ENCODE measurements at regions not wholly inside any gene's neighbourhood (a gene's known extent, or its start where the extent isn't known, plus 50 kb on each side); places are given as distances from the start of the nearest gene placed in this dataset.

DNA sequence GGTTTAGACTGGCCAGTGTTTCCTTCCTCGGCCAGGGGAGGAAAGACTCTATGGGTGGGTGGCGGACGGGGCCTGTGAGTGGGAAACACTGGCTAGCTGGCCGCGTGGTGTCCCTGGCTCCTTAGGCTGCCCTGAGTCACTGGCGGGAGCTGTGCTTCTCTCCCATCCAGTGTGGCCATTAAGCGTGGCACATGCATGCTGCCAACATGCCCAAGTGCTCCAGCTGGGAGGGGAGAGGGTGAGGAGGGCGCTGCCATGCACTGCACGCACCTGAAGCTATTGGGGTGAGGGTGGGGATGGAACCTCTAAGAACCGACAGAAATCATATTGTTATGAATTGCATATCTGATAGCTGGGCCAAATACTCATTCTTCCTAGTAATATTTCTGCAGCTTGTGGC lies 270.8 kb downstream of the CALCRL start:
- no peak for DNase-seq (ENCODE audit: low spot score in 2 of 2)
- H3K4me3 ChIP-seq (ENCODE audit: low read depth, poor library complexity, severe bottlenecking): no peak overlapping the region
- intact Hi-C loops (cut with DNase I; ENCODE audit: low total_unique reads): no loop called here
- 93% methylated on average over 10 of the region's 10 CpGs for WGBS, 2 donors
- TF ChIP-seq, protein P1, sequence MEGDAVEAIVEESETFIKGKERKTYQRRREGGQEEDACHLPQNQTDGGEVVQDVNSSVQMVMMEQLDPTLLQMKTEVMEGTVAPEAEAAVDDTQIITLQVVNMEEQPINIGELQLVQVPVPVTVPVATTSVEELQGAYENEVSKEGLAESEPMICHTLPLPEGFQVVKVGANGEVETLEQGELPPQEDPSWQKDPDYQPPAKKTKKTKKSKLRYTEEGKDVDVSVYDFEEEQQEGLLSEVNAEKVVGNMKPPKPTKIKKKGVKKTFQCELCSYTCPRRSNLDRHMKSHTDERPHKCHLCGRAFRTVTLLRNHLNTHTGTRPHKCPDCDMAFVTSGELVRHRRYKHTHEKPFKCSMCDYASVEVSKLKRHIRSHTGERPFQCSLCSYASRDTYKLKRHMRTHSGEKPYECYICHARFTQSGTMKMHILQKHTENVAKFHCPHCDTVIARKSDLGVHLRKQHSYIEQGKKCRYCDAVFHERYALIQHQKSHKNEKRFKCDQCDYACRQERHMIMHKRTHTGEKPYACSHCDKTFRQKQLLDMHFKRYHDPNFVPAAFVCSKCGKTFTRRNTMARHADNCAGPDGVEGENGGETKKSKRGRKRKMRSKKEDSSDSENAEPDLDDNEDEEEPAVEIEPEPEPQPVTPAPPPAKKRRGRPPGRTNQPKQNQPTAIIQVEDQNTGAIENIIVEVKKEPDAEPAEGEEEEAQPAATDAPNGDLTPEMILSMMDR (IDR thresholded peaks at IDR 0.05): no peak
- no peak for TF ChIP-seq POLR2A (IDR thresholded peaks at IDR 0.05)

- 93 to 100% methylated on average over 1 of the region's 1 CpG for WGBS, 2 donors
- no peak for TF ChIP-seq POLR2A (IDR thresholded peaks at IDR 0.05)
- TF ChIP-seq, protein P1 (IDR thresholded peaks at IDR 0.05): no peak
- no peak overlapping the region for H3K4me3 ChIP-seq (ENCODE audit: low read depth, poor library complexity, severe bottlenecking)
- no peak for DNase-seq (ENCODE audit: low spot score in 2 of 2)
- intact Hi-C loops (cut with DNase I; ENCODE audit: low total_unique reads): no loop called here
Observed at GRCh38 chr2:187174582-187174981, 273.5 kb downstream of the CALCRL start.

DNA sequence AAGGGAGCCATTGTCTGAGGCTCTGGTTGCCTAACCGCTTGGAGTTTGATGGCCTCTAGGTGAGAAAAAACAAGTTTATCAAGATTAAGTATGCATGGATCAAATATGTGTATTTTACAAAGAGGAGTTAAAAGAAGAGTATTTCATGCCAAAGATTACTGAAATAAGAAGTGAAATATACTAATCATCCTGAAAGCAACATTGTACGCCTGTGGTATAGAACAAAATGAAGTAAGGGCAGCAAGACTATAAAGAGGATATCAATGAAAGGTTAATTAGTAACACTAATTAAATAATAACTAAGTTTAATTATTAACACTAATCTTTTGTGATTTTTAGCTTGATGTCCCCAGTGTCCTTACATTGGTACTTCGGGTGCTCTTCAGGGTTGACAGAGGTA lies 276.7 kb downstream of the CALCRL start:
- no peak for DNase-seq (ENCODE audit: low spot score in 2 of 2)
- TF ChIP-seq POLR2A (IDR thresholded peaks at IDR 0.05): no peak
- TF ChIP-seq, protein P1 (IDR thresholded peaks at IDR 0.05): no peak
- intact Hi-C loops (cut with DNase I; ENCODE audit: low total_unique reads): no loop called here
- WGBS, 2 donors: 53 to 56% methylated on average over 3 of the region's 3 CpGs
- no peak overlapping the region for H3K4me3 ChIP-seq (ENCODE audit: low read depth, poor library complexity, severe bottlenecking)

- no peak for DNase-seq (ENCODE audit: low spot score in 2 of 2)
- intact Hi-C loops (cut with DNase I; ENCODE audit: low total_unique reads): no loop called here
- TF ChIP-seq POLR2A (IDR thresholded peaks at IDR 0.05): no peak
- TF ChIP-seq, protein P1 (IDR thresholded peaks at IDR 0.05): no peak
- 56 to 73% methylated on average over 2 to 3 of the region's 3 CpGs for WGBS, 2 donors
- H3K4me3 ChIP-seq (ENCODE audit: low read depth, poor library complexity, severe bottlenecking): no peak overlapping the region
Observed at GRCh38 chr2:187169864-187170263, 278.2 kb downstream of the CALCRL start.

DNA sequence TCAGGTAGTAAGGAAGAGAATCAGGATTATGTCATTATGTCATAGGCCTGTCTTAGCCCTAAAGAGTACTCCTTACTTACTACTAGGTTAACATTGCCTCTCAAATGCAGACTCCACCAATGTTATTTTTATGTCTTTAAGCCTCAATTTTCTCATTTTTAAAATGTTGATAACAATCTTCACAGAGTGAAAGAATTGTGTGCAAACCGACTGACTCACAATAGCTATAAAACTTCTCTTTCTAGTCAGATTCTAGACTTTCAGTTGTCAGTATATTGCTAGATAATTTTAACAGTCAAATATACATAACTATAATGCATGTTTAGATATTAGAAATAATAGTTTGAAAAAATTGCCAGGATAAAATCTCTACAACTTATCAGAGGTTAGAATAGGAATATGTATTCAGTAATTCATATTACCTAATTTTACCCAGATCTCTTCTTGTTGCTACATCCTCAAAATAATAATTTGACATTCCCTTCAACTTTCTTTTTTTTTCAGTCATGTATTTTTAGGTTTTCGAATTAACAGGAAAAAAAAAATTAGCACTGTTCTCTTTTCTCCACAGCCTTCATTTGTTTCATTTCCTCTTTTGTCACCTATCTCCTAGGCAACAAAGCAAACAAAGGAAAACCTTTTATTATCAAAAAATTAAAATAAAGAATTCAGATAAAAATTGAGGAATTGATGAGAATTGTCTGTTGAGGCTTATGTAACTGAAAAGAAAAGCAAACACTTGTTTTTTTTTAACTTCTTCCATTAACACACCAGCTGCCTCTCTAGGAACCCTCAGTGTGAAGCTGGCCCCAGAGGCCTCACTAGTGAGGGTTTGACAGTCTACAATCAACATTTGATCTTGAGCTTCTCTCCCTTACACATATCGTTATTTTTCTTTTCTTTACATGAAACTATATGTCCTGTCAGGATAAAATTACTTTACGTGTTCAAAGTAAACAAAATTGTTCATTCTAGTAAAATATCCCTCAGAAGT lies 279.0 kb downstream of the CALCRL start:
- 32 to 37% methylated on average over 4 of the region's 4 CpGs for WGBS, 2 donors
- DNase-seq (ENCODE audit: low spot score in 2 of 2): no peak
- no peak overlapping the region for H3K4me3 ChIP-seq (ENCODE audit: low read depth, poor library complexity, severe bottlenecking)
- intact Hi-C loops (cut with DNase I; ENCODE audit: low total_unique reads): no loop called here
- TF ChIP-seq, protein P1 (IDR thresholded peaks at IDR 0.05): no peak
- TF ChIP-seq POLR2A (IDR thresholded peaks at IDR 0.05): no peak
